OCI-LY1 (cell line): ENCODE measurements at regions not wholly inside any gene's neighbourhood (a gene's known extent, or its start where the extent isn't known, plus 50 kb on each side); places are given as distances from the start of the nearest gene placed in this dataset.

Experiments
- CTCF ChIP-seq: fragments of 200-600 bp; sonication (generic), shearing (Covaris generic); IDR thresholded peaks from 2 replicates; pipeline ENCODE4 v1.5.1; 2017; ENCODE audit warnings: mild to moderate bottlenecking, antibody characterized with exemption, low read length, moderate library complexity, mixed read lengths
- EZH2 ChIP-seq: fragments of 200-600 bp; sonication (generic), shearing (Covaris generic); IDR thresholded peaks from 2 replicates; pipeline ENCODE4 v1.8.0; 2017; ENCODE audit warnings: borderline replicate concordance, mixed run types, mild to moderate bottlenecking, antibody characterized with exemption, low read length, moderate library complexity, mixed read lengths

- TF ChIP-seq CTCF (no peak), EZH2 (no peak)
Measured at GRCh38 chr3:80889535-80889934, 871.9 kb downstream of the GBE1 start.
